ENCODE measurements at regions not wholly inside any gene's neighbourhood (a gene's known extent, or its start where the extent isn't known, plus 50 kb on each side); places are given as distances from the start of the nearest gene placed in this dataset.

- ATAC-seq (ENCODE audit: low FRiP score in 2 of 2) = no peak
- Histone ChIP-seq H3K36me3 (no peaks in the 10 kb centered on the region), H3K9me3 (no peaks in the 10 kb centered on the region), H3K4me3 (no peak overlapping the region), H3K4me1 (no peaks in the 10 kb centered on the region), H3K27ac (no peak overlapping the region), H3K27me3 (no peaks in the 10 kb centered on the region)
- 52 to 73% methylated on average over 2 of the region's 2 CpGs for WGBS, 2 donors
- DNase-seq = no peak
- TF ChIP-seq POLR2A (IDR thresholded peaks at IDR 0.05) = no peak
- TF ChIP-seq POLR2AphosphoS5 (IDR thresholded peaks at IDR 0.05) = no peak
- TF ChIP-seq EP300 (IDR thresholded peaks at IDR 0.05) = no peak
- no peak for TF ChIP-seq CTCF (IDR thresholded peaks at IDR 0.05)
Observed at GRCh38 chr15:97084650-97085049, 754.1 kb downstream of the NR2F2 start.

- no peak for ATAC-seq (ENCODE audit: low FRiP score in 2 of 2)
- WGBS, 2 donors = 74 to 79% methylated on average over 12 to 13 of the region's 13 CpGs
- H3K4me1 ChIP-seq = no peaks in the 10 kb centered on the region
Observed at GRCh38 chr15:97085731-97086130, 755.2 kb downstream of the NR2F2 start.

GRCh38 chr15:97087006-97087741, 756.7 kb downstream of the NR2F2 start:
- Histone ChIP-seq H3K9me3 (no peaks in the 10 kb centered on the region), H3K27me3 (no peaks in the 10 kb centered on the region), H3K36me3 (no peaks in the 10 kb centered on the region), H3K27ac (no peak overlapping the region), H3K4me3 (no peak overlapping the region), H3K4me1 (no peaks in the 10 kb centered on the region)
- ATAC-seq (ENCODE audit: low FRiP score in 2 of 2) (no peak), DNase-seq (no peak)
- TF ChIP-seq EP300 (IDR thresholded peaks at IDR 0.05) (no peak), POLR2AphosphoS5 (IDR thresholded peaks at IDR 0.05) (no peak), CTCF (IDR thresholded peaks at IDR 0.05) (no peak), POLR2A (IDR thresholded peaks at IDR 0.05) (no peak)
- 71 to 81% methylated on average over 3 of the region's 3 CpGs for WGBS, 2 donors

More at GRCh38 chr15:97085731-97086130, 755.2 kb downstream of the NR2F2 start:
- Histone ChIP-seq H3K36me3 (no peaks in the 10 kb centered on the region), H3K27ac (no peak overlapping the region), H3K27me3 (no peaks in the 10 kb centered on the region), H3K4me3 (no peak overlapping the region), H3K9me3 (no peaks in the 10 kb centered on the region)
- DNase-seq = no peak
- no peak for TF ChIP-seq POLR2AphosphoS5 (IDR thresholded peaks at IDR 0.05)
- TF ChIP-seq EP300 (IDR thresholded peaks at IDR 0.05) = no peak
- no peak for TF ChIP-seq POLR2A (IDR thresholded peaks at IDR 0.05)
- no peak for TF ChIP-seq CTCF (IDR thresholded peaks at IDR 0.05)

GRCh38 chr15:97091093-97091492, 760.6 kb downstream of the NR2F2 start:
- Histone ChIP-seq H3K4me1 (no peaks in the 10 kb centered on the region), H3K9me3 (no peaks in the 10 kb centered on the region), H3K27me3 (no peaks in the 10 kb centered on the region), H3K4me3 (no peak overlapping the region), H3K36me3 (no peaks in the 10 kb centered on the region), H3K27ac (no peak overlapping the region)
- ATAC-seq (ENCODE audit: low FRiP score in 2 of 2) = no peak
- WGBS, 2 donors = 89 to 90% methylated on average over 1 of the region's 1 CpG
- TF ChIP-seq CTCF (IDR thresholded peaks at IDR 0.05) (no peak), POLR2A (IDR thresholded peaks at IDR 0.05) (no peak), POLR2AphosphoS5 (IDR thresholded peaks at IDR 0.05) (no peak)
- DNase-seq = no peak

GRCh38 chr15:97092656-97093055, 762.2 kb downstream of the NR2F2 start:
- Histone ChIP-seq H3K4me3 (no peak overlapping the region), H3K9me3 (no peaks in the 10 kb centered on the region), H3K4me1 (no peaks in the 10 kb centered on the region), H3K36me3 (no peaks in the 10 kb centered on the region), H3K27me3 (no peaks in the 10 kb centered on the region), H3K27ac (no peak overlapping the region)
- 72 to 80% methylated on average over 2 of the region's 2 CpGs for WGBS, 2 donors
- TF ChIP-seq POLR2AphosphoS5 (IDR thresholded peaks at IDR 0.05) = no peak
- no peak for TF ChIP-seq POLR2A (IDR thresholded peaks at IDR 0.05)
- no peak for TF ChIP-seq EP300 (IDR thresholded peaks at IDR 0.05)
- no peak for TF ChIP-seq CTCF (IDR thresholded peaks at IDR 0.05)
- ATAC-seq (ENCODE audit: low FRiP score in 2 of 2) = no peak
- no peak for DNase-seq
